ENCODE measurements at regions not wholly inside any gene's neighbourhood (a gene's known extent, or its start where the extent isn't known, plus 50 kb on each side); places are given as distances from the start of the nearest gene placed in this dataset.

DNA sequence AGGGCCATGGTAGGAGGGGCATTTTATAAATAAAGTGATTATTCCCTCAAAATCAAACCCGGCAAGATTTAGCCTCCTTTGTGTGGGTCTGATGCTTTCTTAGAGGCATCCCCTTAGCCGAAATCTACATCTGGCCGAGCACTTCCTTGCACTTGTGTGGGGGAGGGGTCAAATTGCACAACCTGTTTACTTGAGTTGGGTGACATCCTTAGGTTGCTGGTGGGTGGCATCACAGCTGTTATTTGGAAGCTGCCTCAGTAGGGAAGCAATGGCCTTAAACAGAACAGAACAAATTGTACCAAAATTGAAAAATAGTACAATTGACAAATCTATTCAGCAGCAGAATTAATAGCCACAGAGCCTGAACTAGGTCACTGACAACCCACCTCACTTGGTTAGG lies 546.1 kb downstream of the SNAPC1 start:
- no peaks in the 10 kb centered on the region for H3K4me1 ChIP-seq (ENCODE audit: insufficient read depth, low read length)
- in situ Hi-C loops (cut with HindIII; ENCODE audit: extremely low pct_ligation_motif_present, low pct_unique_long_range_greater_than_20kb) (no loop called here), intact Hi-C loops (cut with micrococcal nuclease; ENCODE audit: unreplicated experiment) (no loop called here)
- BruUV-seq (replicated peaks), result no TSS peak
- ChIA-PET CTCF (ENCODE audit: low intra/inter-chr PET ratio, low total read pairs) (no interaction called here), POLR2A (no interaction called here)
- 36% methylated on average over 3 of the region's 3 CpGs for WGBS (ENCODE audit: low lambda C conversion rate)
- DNase-seq (ENCODE audit: low spot score), result no peak
- H3K4me2 ChIP-seq (ENCODE audit: low read depth, low read length), result no peak overlapping the region
- H3K79me2 ChIP-seq (ENCODE audit: insufficient read depth, low read length), result no peaks in the 10 kb centered on the region
- no peak for FAIRE-seq
- H3K4me3 ChIP-seq (replicated peaks in 1 of 3; ENCODE audit: insufficient read depth in 1 of 3, low read depth in 2 of 3, low read length in 3 of 3), result no peak overlapping the region
- no peaks in the 10 kb centered on the region for H3K27me3 ChIP-seq (ENCODE audit: control insufficient read depth in 1 of 2, insufficient read depth in 2 of 2, low read length in 2 of 2)
- no peaks in the 10 kb centered on the region for H3K36me3 ChIP-seq (replicated peaks in 1 of 2; ENCODE audit: control insufficient read depth in 1 of 2, insufficient read depth in 2 of 2, low read length in 2 of 2)
- H3K9me3 ChIP-seq (ENCODE audit: low read length), result peaks cover 26% of the 10 kb centered on the region
- H3K9ac ChIP-seq (ENCODE audit: insufficient read depth, low read depth, low read length), result no peak overlapping the region
- no peaks in the 10 kb centered on the region for H4K20me1 ChIP-seq (ENCODE audit: insufficient read depth, low read length)
- no peak for TF ChIP-seq CAMTA2 (CRISPR knock-in tag; IDR thresholded peaks at IDR 0.05; ENCODE audit: borderline replicate concordance)
- no peak for TF ChIP-seq ZNF788 (CRISPR knock-in tag; IDR thresholded peaks at IDR 0.05; ENCODE audit: borderline replicate concordance)
- no peak for TF ChIP-seq ZBTB7A (CRISPR knock-in tag; IDR thresholded peaks at IDR 0.05)
- TF ChIP-seq ZNF24 (IDR thresholded peaks at IDR 0.05), result no peak
- no peak for TF ChIP-seq ZNF749 (CRISPR knock-in tag; IDR thresholded peaks at IDR 0.05; ENCODE audit: borderline replicate concordance)
- TF ChIP-seq, protein P1, sequence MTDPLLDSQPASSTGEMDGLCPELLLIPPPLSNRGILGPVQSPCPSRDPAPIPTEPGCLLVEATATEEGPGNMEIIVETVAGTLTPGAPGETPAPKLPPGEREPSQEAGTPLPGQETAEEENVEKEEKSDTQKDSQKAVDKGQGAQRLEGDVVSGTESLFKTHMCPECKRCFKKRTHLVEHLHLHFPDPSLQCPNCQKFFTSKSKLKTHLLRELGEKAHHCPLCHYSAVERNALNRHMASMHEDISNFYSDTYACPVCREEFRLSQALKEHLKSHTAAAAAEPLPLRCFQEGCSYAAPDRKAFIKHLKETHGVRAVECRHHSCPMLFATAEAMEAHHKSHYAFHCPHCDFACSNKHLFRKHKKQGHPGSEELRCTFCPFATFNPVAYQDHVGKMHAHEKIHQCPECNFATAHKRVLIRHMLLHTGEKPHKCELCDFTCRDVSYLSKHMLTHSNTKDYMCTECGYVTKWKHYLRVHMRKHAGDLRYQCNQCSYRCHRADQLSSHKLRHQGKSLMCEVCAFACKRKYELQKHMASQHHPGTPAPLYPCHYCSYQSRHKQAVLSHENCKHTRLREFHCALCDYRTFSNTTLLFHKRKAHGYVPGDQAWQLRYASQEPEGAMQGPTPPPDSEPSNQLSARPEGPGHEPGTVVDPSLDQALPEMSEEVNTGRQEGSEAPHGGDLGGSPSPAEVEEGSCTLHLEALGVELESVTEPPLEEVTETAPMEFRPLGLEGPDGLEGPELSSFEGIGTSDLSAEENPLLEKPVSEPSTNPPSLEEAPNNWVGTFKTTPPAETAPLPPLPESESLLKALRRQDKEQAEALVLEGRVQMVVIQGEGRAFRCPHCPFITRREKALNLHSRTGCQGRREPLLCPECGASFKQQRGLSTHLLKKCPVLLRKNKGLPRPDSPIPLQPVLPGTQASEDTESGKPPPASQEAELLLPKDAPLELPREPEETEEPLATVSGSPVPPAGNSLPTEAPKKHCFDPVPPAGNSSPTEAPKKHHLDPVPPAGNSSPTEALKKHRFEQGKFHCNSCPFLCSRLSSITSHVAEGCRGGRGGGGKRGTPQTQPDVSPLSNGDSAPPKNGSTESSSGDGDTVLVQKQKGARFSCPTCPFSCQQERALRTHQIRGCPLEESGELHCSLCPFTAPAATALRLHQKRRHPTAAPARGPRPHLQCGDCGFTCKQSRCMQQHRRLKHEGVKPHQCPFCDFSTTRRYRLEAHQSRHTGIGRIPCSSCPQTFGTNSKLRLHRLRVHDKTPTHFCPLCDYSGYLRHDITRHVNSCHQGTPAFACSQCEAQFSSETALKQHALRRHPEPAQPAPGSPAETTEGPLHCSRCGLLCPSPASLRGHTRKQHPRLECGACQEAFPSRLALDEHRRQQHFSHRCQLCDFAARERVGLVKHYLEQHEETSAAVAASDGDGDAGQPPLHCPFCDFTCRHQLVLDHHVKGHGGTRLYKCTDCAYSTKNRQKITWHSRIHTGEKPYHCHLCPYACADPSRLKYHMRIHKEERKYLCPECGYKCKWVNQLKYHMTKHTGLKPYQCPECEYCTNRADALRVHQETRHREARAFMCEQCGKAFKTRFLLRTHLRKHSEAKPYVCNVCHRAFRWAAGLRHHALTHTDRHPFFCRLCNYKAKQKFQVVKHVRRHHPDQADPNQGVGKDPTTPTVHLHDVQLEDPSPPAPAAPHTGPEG (CRISPR knock-in tag; IDR thresholded peaks at IDR 0.05), result no peak
- TF ChIP-seq ZFY (CRISPR knock-in tag; IDR thresholded peaks at IDR 0.05), result no peak
- no peak for TF ChIP-seq MIXL1 (CRISPR knock-in tag; IDR thresholded peaks at IDR 0.05)
- ATAC-seq, result no peak
- no peak overlapping the region for H3K27ac ChIP-seq (ENCODE audit: extremely low read length, insufficient read depth, low read length)
- H2AFZ ChIP-seq (ENCODE audit: low read length), result no peak overlapping the region

Measured in HepG2 (cell line).